Retinal pigment epithelial cell (primary cell): ENCODE measurements at regions not wholly inside any gene's neighbourhood (a gene's known extent, or its start where the extent isn't known, plus 50 kb on each side); places are given as distances from the start of the nearest gene placed in this dataset.

ENCODE experiments used
- DNase-seq: peaks from one replicate; pipeline ENCODE4 v3.0.0-alpha.2; 2010; ENCODE audit warnings: low read depth
- H3K4me3 ChIP-seq: 2 replicates; pipeline ENCODE4 v1.5.1; 2011; ENCODE audit warnings: mild to moderate bottlenecking, low read length, control low read depth, moderate library complexity
- CTCF ChIP-seq: conservative IDR thresholded peaks from 2 replicates; pipeline ENCODE4 v1.5.1; 2011; ENCODE audit warnings: low read depth, low read length, control low read depth, inconsistent platforms

- no peak for TF ChIP-seq CTCF
- no peak for DNase-seq
- H3K4me3 ChIP-seq, result no peak overlapping the region
Measured at GRCh38 chr2:17232776-17233556, 285.3 kb downstream of the RAD51AP2 start.

- TF ChIP-seq CTCF, result no peak
- no peak overlapping the region for H3K4me3 ChIP-seq
- DNase-seq, result no peak
Measured at GRCh38 chr2:17231394-17231965, 286.8 kb downstream of the RAD51AP2 start.

GRCh38 chr2:17229414-17229813, 288.8 kb downstream of the RAD51AP2 start:
- no peak for TF ChIP-seq CTCF
- DNase-seq, result no peak
- H3K4me3 ChIP-seq, result no peak overlapping the region

GRCh38 chr2:17228461-17228860, 289.8 kb downstream of the RAD51AP2 start:
- TF ChIP-seq CTCF, result no peak
- H3K4me3 ChIP-seq, result no peak overlapping the region
- DNase-seq, result no peak

- DNase-seq, result no peak
- H3K4me3 ChIP-seq, result no peak overlapping the region
- no peak for TF ChIP-seq CTCF
Measured at GRCh38 chr2:17227856-17228255, 290.4 kb downstream of the RAD51AP2 start.

GRCh38 chr2:17226941-17227490, 291.2 kb downstream of the RAD51AP2 start:
- H3K4me3 ChIP-seq, result no peak overlapping the region
- DNase-seq, result no peak
- no peak for TF ChIP-seq CTCF

GRCh38 chr2:17223211-17223610, 295.0 kb downstream of the RAD51AP2 start:
- no peak for DNase-seq
- TF ChIP-seq CTCF, result no peak
- H3K4me3 ChIP-seq, result no peak overlapping the region
